Mesenchymal stem cell (in vitro differentiated cells and primary cell): ENCODE measurements at regions not wholly inside any gene's neighbourhood (a gene's known extent, or its start where the extent isn't known, plus 50 kb on each side); places are given as distances from the start of the nearest gene placed in this dataset.
"Not testable (repeated sequence)": the region's sequence is repeated elsewhere in the genome, so short reads cannot be mapped to it uniquely, and the experiment has no call there.

Source experiments
- DNase-seq: peaks from one replicate; pipeline ENCODE4 v3.0.0-alpha.2; 2013
- H2AFZ ChIP-seq: one replicate; pipeline ENCODE4 v1.6.1; 2013; ENCODE audit warnings: low read depth, mild to moderate bottlenecking, control low read depth, inconsistent platforms, low read length, moderate library complexity
- H2AK5ac ChIP-seq: 2 replicates; pipeline ENCODE4 v1.6.1; 2013; ENCODE audit warnings: low read length, moderate library complexity, mild to moderate bottlenecking, inconsistent platforms; ENCODE audit not compliant: severe bottlenecking
- H2BK120ac ChIP-seq: one replicate; pipeline ENCODE4 v1.6.1; 2013; ENCODE audit warnings: low read depth, mild to moderate bottlenecking, inconsistent platforms, low read length, moderate library complexity
- H2BK12ac ChIP-seq, 2 experiments: one replicate each; pipeline ENCODE4 v1.6.1; 2013; ENCODE audit warnings: inconsistent platforms in 2 of 2, low read length in 2 of 2, mild to moderate bottlenecking in 2 of 2, moderate library complexity in 2 of 2, control low read depth in 1 of 2
- H2BK15ac ChIP-seq: one replicate; pipeline ENCODE4 v1.6.1; 2013; ENCODE audit warnings: mild to moderate bottlenecking, low read depth, inconsistent platforms; ENCODE audit not compliant: poor library complexity, severe bottlenecking
- H2BK5ac ChIP-seq: 2 replicates; pipeline ENCODE4 v1.6.1; 2013; ENCODE audit warnings: low read depth, mild to moderate bottlenecking, low read length, control low read depth, inconsistent platforms; ENCODE audit not compliant: poor library complexity, severe bottlenecking
- H3K14ac ChIP-seq, 2 experiments: one replicate each; pipeline ENCODE4 v1.6.1; 2013; ENCODE audit warnings: inconsistent platforms in 2 of 2, low read length in 2 of 2, control low read depth in 1 of 2, mild to moderate bottlenecking in 1 of 2, moderate library complexity in 1 of 2
- H3K18ac ChIP-seq, 2 experiments: one replicate each; pipeline ENCODE4 v1.6.1; 2013; ENCODE audit warnings: inconsistent platforms in 2 of 2, low read length in 2 of 2, control low read depth in 1 of 2, low read depth in 1 of 2, mild to moderate bottlenecking in 1 of 2
- H3K23ac ChIP-seq, 2 experiments: one replicate each; pipeline ENCODE4 v1.6.1; 2013; ENCODE audit warnings: inconsistent platforms in 2 of 2, low read length in 2 of 2, mild to moderate bottlenecking in 2 of 2, moderate library complexity in 2 of 2, control low read depth in 1 of 2
- H3K27ac ChIP-seq: 2 replicates; pipeline ENCODE4 v1.5.1; 2013; ENCODE audit warnings: mild to moderate bottlenecking, moderate library complexity, low read length, control low read depth, inconsistent platforms; ENCODE audit not compliant: poor library complexity, severe bottlenecking
- H3K27me3 ChIP-seq, 2 experiments: 2 replicates each; pipeline versions ENCODE4 v1.6.1 to v1.7.0; 2013; ENCODE audit warnings: low read length in 2 of 2, mild to moderate bottlenecking in 2 of 2, moderate library complexity in 2 of 2, control low read depth in 1 of 2, inconsistent platforms in 1 of 2; ENCODE audit not compliant: control insufficient read depth in 1 of 2, insufficient read depth in 1 of 2
- H3K36me3 ChIP-seq, 2 experiments: 2 replicates each; pipeline versions ENCODE4 v1.6.1 to v1.7.0; 2013; ENCODE audit warnings: low read length in 2 of 2, control low read depth in 1 of 2, inconsistent platforms in 1 of 2, low read depth in 1 of 2, mild to moderate bottlenecking in 1 of 2; ENCODE audit not compliant: insufficient read depth in 2 of 2, control insufficient read depth in 1 of 2
- H3K4ac ChIP-seq, 2 experiments: one replicate each; pipeline ENCODE4 v1.6.1; 2013; ENCODE audit warnings: inconsistent platforms in 2 of 2, low read length in 2 of 2, mild to moderate bottlenecking in 2 of 2, moderate library complexity in 2 of 2, control low read depth in 1 of 2, low read depth in 1 of 2
- H3K4me1 ChIP-seq: 2 replicates; pipeline ENCODE4 v1.6.1; 2013; ENCODE audit warnings: low read depth, low read length, control low read depth; ENCODE audit not compliant: control insufficient read depth, insufficient read depth
- H3K4me2 ChIP-seq: 2 replicates; pipeline ENCODE4 v1.6.1; 2013; ENCODE audit warnings: low read length, mild to moderate bottlenecking, inconsistent platforms; ENCODE audit not compliant: poor library complexity, severe bottlenecking
- H3K4me3 ChIP-seq, 2 experiments: 2 replicates each; pipeline versions ENCODE4 v1.5.1 to v1.7.0; 2013; ENCODE audit warnings: low read length in 2 of 2, mild to moderate bottlenecking in 2 of 2, control low read depth in 1 of 2, low read depth in 1 of 2; ENCODE audit not compliant: insufficient read depth in 1 of 2
- H3K79me1 ChIP-seq: replicated peaks from 2 replicates; pipeline ENCODE4 v1.6.1; 2013; ENCODE audit warnings: mild to moderate bottlenecking, control low read depth, low read length, inconsistent platforms; ENCODE audit not compliant: poor library complexity, severe bottlenecking
- H3K9ac ChIP-seq: 2 replicates; pipeline ENCODE4 v1.7.0; 2013; ENCODE audit warnings: mild to moderate bottlenecking, low read length, moderate library complexity
- H3K9me3 ChIP-seq: 2 replicates; pipeline ENCODE4 v1.7.0; 2013; ENCODE audit warnings: mild to moderate bottlenecking, low read length; ENCODE audit not compliant: control insufficient read depth
- H4K8ac ChIP-seq: one replicate; pipeline ENCODE4 v1.6.1; 2013; ENCODE audit warnings: inconsistent platforms, mild to moderate bottlenecking, low read length, moderate library complexity
- H4K91ac ChIP-seq: one replicate; pipeline ENCODE4 v1.6.1; 2013; ENCODE audit warnings: mild to moderate bottlenecking, low read length, inconsistent platforms
- WGBS: methylation state at CpG from one replicate; pipeline ENCODE4 v1.1.7; 2013; ENCODE audit warnings: mixed read lengths; 5-methylcytosine and 5-hydroxymethylcytosine counted together

GRCh38 chr3:128543570-128544174 is 50.7 kb upstream of the GATA2 start:
- not testable (repeated sequence) for H3K36me3 ChIP-seq, H3K9me3 ChIP-seq, H3K79me1 ChIP-seq, H3K4ac ChIP-seq, H3K4me3 ChIP-seq, H2BK120ac ChIP-seq, DNase-seq, H3K27ac ChIP-seq, H3K9ac ChIP-seq, H2BK5ac ChIP-seq, H3K4me1 ChIP-seq, H3K23ac ChIP-seq, H3K4me2 ChIP-seq, H2BK12ac ChIP-seq, H3K18ac ChIP-seq, H2BK15ac ChIP-seq, H3K14ac ChIP-seq, H2AK5ac ChIP-seq, H4K91ac ChIP-seq, H2AFZ ChIP-seq, H4K8ac ChIP-seq
- 83% methylated on average over 4 of the region's 6 CpGs for WGBS
- peaks cover 27 to 33% of the 10 kb centered on the region in 2 experiments for H3K27me3 ChIP-seq
